ENCODE measurements at regions not wholly inside any gene's neighbourhood (a gene's known extent, or its start where the extent isn't known, plus 50 kb on each side); places are given as distances from the start of the nearest gene placed in this dataset.

GRCh38 chr2:104431701-104432121 is 422.2 kb upstream of the POU3F3 start:
- no peak for TF ChIP-seq POLR2A (IDR thresholded peaks at IDR 0.05)
- TF ChIP-seq CTCF (IDR thresholded peaks at IDR 0.05), result no peak
